Neutrophil (primary cell): ENCODE measurements at regions not wholly inside any gene's neighbourhood (a gene's known extent, or its start where the extent isn't known, plus 50 kb on each side); places are given as distances from the start of the nearest gene placed in this dataset.

Experiments used
- H3K27ac ChIP-seq: fragments of 200-600 bp; sonication (generic); 2 replicates; pipeline ENCODE4 v1.5.1; 2016; ENCODE audit warnings: mild to moderate bottlenecking, moderate library complexity
- H3K27me3 ChIP-seq: fragments of 200-600 bp; sonication (generic); 2 replicates; pipeline ENCODE4 v1.6.0; 2016; ENCODE audit warnings: mild to moderate bottlenecking
- H3K36me3 ChIP-seq: fragments of 200-600 bp; sonication (generic); 2 replicates; pipeline ENCODE4 v1.5.1; 2017
- H3K4me1 ChIP-seq, 2 experiments: fragments of 200-600 bp in 1 of 2; sonication (generic) in 1 of 2; 1 replicate in 1 of 2; 2 replicates in 1 of 2; pipeline versions ENCODE4 v1.5.1 to v1.6.1; 2013 to 2016; ENCODE audit warnings: low read depth in 1 of 2, low read length in 1 of 2, mild to moderate bottlenecking in 1 of 2, moderate library complexity in 1 of 2; ENCODE audit not compliant: control insufficient read depth in 1 of 2, insufficient read depth in 1 of 2
- H3K4me3 ChIP-seq, 2 experiments: fragments of 200-600 bp in 1 of 2; sonication (generic) in 1 of 2; 1 replicate in 1 of 2; 2 replicates in 1 of 2; pipeline ENCODE4 v1.5.1; 2013 to 2016; ENCODE audit warnings: low read depth in 1 of 2, low read length in 1 of 2, mild to moderate bottlenecking in 1 of 2, moderate library complexity in 1 of 2
- H3K9me3 ChIP-seq: fragments of 200-600 bp; sonication (generic); 2 replicates; pipeline ENCODE4 v1.5.1; 2016
- CTCF ChIP-seq: fragments of 200-600 bp; sonication (generic); IDR thresholded peaks from 2 replicates; pipeline ENCODE4 v1.5.1; 2016; ENCODE audit warnings: antibody characterized with exemption

DNA sequence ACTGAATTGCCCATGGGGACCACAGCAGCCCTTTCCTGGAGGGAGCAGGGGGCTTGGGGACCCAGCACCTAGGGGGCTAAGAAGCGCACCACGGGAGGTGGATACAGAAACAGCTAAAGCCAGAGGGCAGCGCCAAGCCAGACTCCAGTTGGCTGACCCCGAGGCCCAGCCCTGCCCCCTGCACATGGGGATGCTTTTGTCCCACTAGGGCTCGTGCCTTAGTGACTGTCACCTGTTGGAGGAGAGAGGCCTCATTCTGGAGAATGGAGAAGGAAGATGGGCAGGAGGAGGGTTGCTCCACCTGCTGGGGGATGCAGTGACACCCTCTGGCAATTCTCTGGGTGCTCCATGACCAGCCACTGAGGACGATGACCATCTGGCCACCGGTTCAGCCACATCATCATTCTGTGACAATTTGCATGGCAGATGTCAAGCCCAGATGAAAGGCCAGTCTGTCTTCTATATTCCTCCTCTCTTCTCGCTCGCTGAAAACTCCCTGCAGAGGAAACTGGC is 167.8 kb upstream of the TLE3 start:
- Histone ChIP-seq H3K27me3 (peaks cover 11% of the 10 kb centered on the region), H3K36me3 (no peaks in the 10 kb centered on the region), H3K27ac (peak overlapping the region; percentile 62), H3K4me1 (peaks cover 32 to 45% of the 10 kb centered on the region in 2 experiments), H3K4me3 (no peak overlapping the region), H3K9me3 (no peaks in the 10 kb centered on the region)
- TF ChIP-seq CTCF, result no peak

DNA sequence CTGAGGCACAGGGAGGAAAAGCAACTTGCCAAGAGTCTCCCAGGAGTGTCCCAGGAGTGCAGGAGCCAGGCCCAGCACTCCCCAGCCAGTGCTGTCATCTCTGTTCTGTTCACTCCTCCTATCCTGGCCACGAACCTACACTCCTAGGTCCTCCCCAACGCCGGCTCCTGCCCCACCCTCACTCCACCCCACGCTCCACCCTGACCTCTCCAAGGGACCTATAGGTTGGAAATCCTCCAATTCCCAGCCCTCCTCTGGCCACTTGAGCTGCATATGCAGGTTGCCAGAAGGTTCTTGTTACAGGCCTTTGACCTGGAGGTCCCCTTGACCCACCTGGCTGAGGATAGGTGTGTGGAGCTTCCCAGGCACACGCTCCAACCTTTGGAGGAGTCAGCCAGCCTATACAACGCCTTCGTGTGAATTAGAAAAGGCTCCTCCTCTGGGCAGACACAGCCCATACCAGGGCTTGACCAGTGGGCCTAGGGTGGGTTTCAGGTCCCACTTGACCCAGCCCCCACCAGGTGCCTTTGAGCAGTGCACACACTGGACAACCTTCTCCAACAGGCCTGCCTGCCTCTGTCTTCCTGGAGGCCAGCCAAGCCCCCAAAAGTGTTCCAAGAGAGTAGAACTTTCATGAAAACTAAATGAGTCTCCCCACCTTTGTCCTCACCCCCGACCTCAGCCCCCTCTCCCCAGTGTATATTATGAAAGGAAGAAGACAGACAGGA is 167.2 kb upstream of the TLE3 start:
- Histone ChIP-seq H3K36me3 (no peaks in the 10 kb centered on the region), H3K27ac (no peak overlapping the region), H3K27me3 (peaks cover 11% of the 10 kb centered on the region), H3K4me3 (no peak overlapping the region), H3K9me3 (no peaks in the 10 kb centered on the region), H3K4me1 (peaks cover 28 to 40% of the 10 kb centered on the region in 2 experiments)
- TF ChIP-seq CTCF, result no peak

- no peaks in the 10 kb centered on the region for H3K9me3 ChIP-seq
- H3K36me3 ChIP-seq, result no peaks in the 10 kb centered on the region
- no peak for TF ChIP-seq CTCF
- H3K27ac ChIP-seq, result no peak overlapping the region
- H3K27me3 ChIP-seq, result peaks cover 11% of the 10 kb centered on the region
- H3K4me1 ChIP-seq, result peaks cover 34 to 47% of the 10 kb centered on the region in 2 experiments
- no peak overlapping the region for H3K4me3 ChIP-seq
These were observed 166.4 kb upstream of the TLE3 start for GRCh38 chr15:70264014-70264582.

DNA sequence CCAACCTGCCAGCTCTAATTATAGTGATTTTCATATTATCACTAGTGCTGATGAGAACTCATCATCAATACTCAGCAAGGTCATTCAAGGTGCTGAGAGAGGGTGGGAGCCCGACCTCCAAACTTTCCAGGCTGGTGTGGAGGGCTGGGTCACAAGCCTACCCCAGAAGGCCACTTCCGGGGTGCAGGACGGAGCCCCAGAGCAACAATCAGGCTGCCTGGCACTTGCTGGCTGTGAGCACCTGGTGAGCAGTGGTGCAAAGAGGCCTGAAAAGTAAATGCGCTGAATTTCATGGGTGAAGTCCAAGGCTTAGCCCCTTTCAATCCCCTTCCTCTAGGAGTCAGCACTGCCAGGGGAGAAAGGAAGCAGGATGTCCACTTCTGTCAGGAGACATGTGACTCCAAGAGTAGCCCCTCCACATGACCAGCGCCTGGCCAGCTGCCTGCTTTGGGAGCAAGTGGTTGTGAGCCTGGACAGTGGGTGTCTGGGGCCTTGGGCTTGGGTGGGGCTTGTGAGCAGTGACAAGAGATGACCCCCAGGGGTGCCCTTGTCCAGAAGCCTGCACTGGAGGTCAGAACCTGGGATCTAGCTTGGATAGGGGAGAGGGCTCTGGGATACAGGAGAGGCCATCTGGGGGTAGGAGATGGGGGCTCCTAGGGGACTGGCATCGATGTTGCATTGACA is 165.0 kb upstream of the TLE3 start:
- H3K36me3 ChIP-seq, result no peaks in the 10 kb centered on the region
- no peak overlapping the region for H3K4me3 ChIP-seq
- H3K9me3 ChIP-seq, result no peaks in the 10 kb centered on the region
- H3K27ac ChIP-seq, result no peak overlapping the region
- peaks cover 11% of the 10 kb centered on the region for H3K27me3 ChIP-seq
- TF ChIP-seq CTCF, result no peak
- peaks cover 48 to 61% of the 10 kb centered on the region in 2 experiments for H3K4me1 ChIP-seq

DNA sequence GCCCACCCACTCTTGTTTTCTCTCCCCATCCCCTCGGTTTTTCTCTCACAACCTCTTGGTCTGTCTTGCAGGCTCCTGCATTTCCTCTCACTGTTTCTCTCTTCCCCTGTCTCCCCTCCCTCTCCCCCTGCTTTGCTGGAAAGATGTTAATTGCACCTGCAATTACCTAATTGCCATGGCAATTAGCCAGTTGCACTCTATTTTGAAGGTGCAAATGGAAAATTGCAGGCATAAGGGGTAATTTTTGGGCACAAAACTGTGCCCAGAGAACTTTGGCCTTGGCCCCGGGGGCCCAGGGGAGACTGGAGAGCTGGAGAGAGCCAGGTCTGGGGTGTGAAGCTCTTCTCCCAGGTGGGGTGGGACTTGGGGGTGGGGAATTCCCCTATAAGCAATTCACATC is 164.5 kb upstream of the TLE3 start:
- Histone ChIP-seq H3K9me3 (no peaks in the 10 kb centered on the region), H3K4me3 (no peak overlapping the region), H3K36me3 (no peaks in the 10 kb centered on the region), H3K27me3 (peaks cover 11% of the 10 kb centered on the region), H3K27ac (no peak overlapping the region), H3K4me1 (peaks cover 54 to 65% of the 10 kb centered on the region in 2 experiments)
- no peak for TF ChIP-seq CTCF
